OCI-LY7 (cell line): ENCODE measurements at regions not wholly inside any gene's neighbourhood (a gene's known extent, or its start where the extent isn't known, plus 50 kb on each side); places are given as distances from the start of the nearest gene placed in this dataset.

Experiments
- BruUV-seq: library from RNA; stranded (reverse); fragments of 400-500 nt; replicated peaks from 2 replicates; lab custom pipeline; 2021; lab: Mats Ljungman, UMichigan
- CTCF ChIA-PET: fragments of 300-600 bp; sonication (Branson Sonifier 250); formaldehyde crosslinking; loops from one replicate; lab custom pipeline; 2022; ENCODE audit warnings: antibody characterized with exemption; ENCODE audit not compliant: unreplicated experiment; lab: Charles Lee
- POLR2A ChIA-PET: fragments of 300-600 bp; sonication (Branson Sonifier 250); formaldehyde crosslinking; loops from one replicate; lab custom pipeline; 2022; ENCODE audit warnings: antibody characterized with exemption; lab: Charles Lee
- DNase-seq: peaks from one replicate; pipeline ENCODE4 v3.0.0-alpha.2; 2015; ENCODE audit warnings: low spot score
- H2AFZ ChIP-seq: fragments of 200-600 bp; sonication (generic), shearing (Covaris generic); 2 replicates; pipeline ENCODE4 v1.6.1; 2014; ENCODE audit warnings: mild to moderate bottlenecking, antibody characterized with exemption, low read length, moderate library complexity
- H3K27ac ChIP-seq: fragments of 200-600 bp; sonication (generic); 2 replicates; pipeline ENCODE4 v1.5.1; 2014; ENCODE audit warnings: mixed run types, low read depth, mild to moderate bottlenecking, moderate library complexity, low read length, inconsistent platforms; ENCODE audit not compliant: poor library complexity, severe bottlenecking
- H3K36me3 ChIP-seq: fragments of 200-600 bp; sonication (generic); 2 replicates; pipeline ENCODE4 v1.6.1; 2014; ENCODE audit warnings: mild to moderate bottlenecking, antibody characterized with exemption, low read length, moderate library complexity, mixed read lengths; ENCODE audit not compliant: insufficient read depth
- H3K4me1 ChIP-seq: fragments of 200-600 bp; sonication (generic); 2 replicates; pipeline ENCODE4 v1.5.1; 2014; ENCODE audit warnings: mild to moderate bottlenecking, low read length; ENCODE audit not compliant: insufficient read depth, poor library complexity, severe bottlenecking
- H3K4me2 ChIP-seq: fragments of 200-600 bp; sonication (generic); 2 replicates; pipeline ENCODE4 v1.6.1; 2014; ENCODE audit warnings: mild to moderate bottlenecking, low read length
- H3K4me3 ChIP-seq: fragments of 200-600 bp; sonication (generic); 2 replicates; pipeline ENCODE4 v1.5.1; 2014; ENCODE audit warnings: mild to moderate bottlenecking, low read depth, low read length; ENCODE audit not compliant: poor library complexity, severe bottlenecking
- H3K79me2 ChIP-seq: fragments of 200-600 bp; sonication (generic); 2 replicates; pipeline ENCODE4 v1.6.1; 2016; ENCODE audit warnings: low read depth, mild to moderate bottlenecking, low read length, moderate library complexity, mixed read lengths; ENCODE audit not compliant: insufficient read depth
- H3K9me2 ChIP-seq: fragments of 200-600 bp; sonication (generic); 2 replicates; pipeline ENCODE4 v1.6.1; 2016; ENCODE audit warnings: mild to moderate bottlenecking, low read length, mixed read lengths; ENCODE audit not compliant: insufficient read depth
- H3K9me3 ChIP-seq: fragments of 200-600 bp; sonication (generic); 2 replicates; pipeline ENCODE4 v1.6.1; 2014; ENCODE audit warnings: mild to moderate bottlenecking, mixed run types, low read length, mixed read lengths
- H4K20me1 ChIP-seq: fragments of 200-600 bp; sonication (generic); 2 replicates; pipeline ENCODE4 v1.6.1; 2014; ENCODE audit warnings: mild to moderate bottlenecking, antibody characterized with exemption, low read length, moderate library complexity, mixed read lengths; ENCODE audit not compliant: insufficient read depth
- CTCF ChIP-seq: fragments of 200-600 bp; sonication (generic); conservative IDR thresholded peaks from 2 replicates; pipeline ENCODE4 v1.5.1; 2014; ENCODE audit warnings: mild to moderate bottlenecking, antibody characterized with exemption, low read length, moderate library complexity, mixed read lengths
- EZH2phosphoT487 ChIP-seq: fragments of 200-600 bp; sonication (generic); IDR thresholded peaks from 2 replicates; pipeline ENCODE4 v1.6.1; 2018; ENCODE audit warnings: low read depth, borderline replicate concordance, mild to moderate bottlenecking, mixed run types, antibody characterized with exemption, low read length, moderate library complexity, mixed read lengths
- intact Hi-C: fragments of 100-400 bp; cut with micrococcal nuclease; formaldehyde crosslinking; loops from one replicate; pipeline ENCODE4 v1.10.0; 2022; ENCODE audit not compliant: unreplicated experiment

- H2AFZ ChIP-seq, result no peak overlapping the region
- no TSS peak for BruUV-seq
- TF ChIP-seq EZH2phosphoT487 (no peak), CTCF (no peak)
- H3K4me1 ChIP-seq, result no peaks in the 10 kb centered on the region
- H3K9me2 ChIP-seq, result no peaks in the 10 kb centered on the region
- DNase-seq, result no peak
- CTCF ChIA-PET, result no interaction called here
- H3K36me3 ChIP-seq, result no peaks in the 10 kb centered on the region
- H3K79me2 ChIP-seq, result no peaks in the 10 kb centered on the region
- H3K4me3 ChIP-seq, result no peak overlapping the region
- H3K4me2 ChIP-seq, result no peak overlapping the region
- POLR2A ChIA-PET, result no interaction called here
- no peaks in the 10 kb centered on the region for H3K9me3 ChIP-seq
- intact Hi-C loops, result no loop called here
- H3K27ac ChIP-seq, result no peak overlapping the region
- no peaks in the 10 kb centered on the region for H4K20me1 ChIP-seq
Measured at GRCh38 chr10:10914144-10914543, 103.5 kb upstream of the CELF2 start.

GRCh38 chr10:10915215-10915614, 102.5 kb upstream of the CELF2 start:
- Histone ChIP-seq H4K20me1 (no peaks in the 10 kb centered on the region), H3K4me3 (no peak overlapping the region), H3K9me2 (no peaks in the 10 kb centered on the region), H3K4me2 (no peak overlapping the region), H3K27ac (no peak overlapping the region), H3K9me3 (no peaks in the 10 kb centered on the region), H2AFZ (no peak overlapping the region), H3K79me2 (no peaks in the 10 kb centered on the region), H3K36me3 (no peaks in the 10 kb centered on the region), H3K4me1 (no peaks in the 10 kb centered on the region)
- no peak for DNase-seq
- no peak for TF ChIP-seq EZH2phosphoT487
- no peak for TF ChIP-seq CTCF
- intact Hi-C loops, result no loop called here
- POLR2A ChIA-PET, result interaction anchor here (0.8 kb wide), 1 partner anchor 14 kb away, joined by 8 read pairs; no protein-coding TSS in a partner anchor
- BruUV-seq, result no TSS peak
- CTCF ChIA-PET, result no interaction called here

DNA sequence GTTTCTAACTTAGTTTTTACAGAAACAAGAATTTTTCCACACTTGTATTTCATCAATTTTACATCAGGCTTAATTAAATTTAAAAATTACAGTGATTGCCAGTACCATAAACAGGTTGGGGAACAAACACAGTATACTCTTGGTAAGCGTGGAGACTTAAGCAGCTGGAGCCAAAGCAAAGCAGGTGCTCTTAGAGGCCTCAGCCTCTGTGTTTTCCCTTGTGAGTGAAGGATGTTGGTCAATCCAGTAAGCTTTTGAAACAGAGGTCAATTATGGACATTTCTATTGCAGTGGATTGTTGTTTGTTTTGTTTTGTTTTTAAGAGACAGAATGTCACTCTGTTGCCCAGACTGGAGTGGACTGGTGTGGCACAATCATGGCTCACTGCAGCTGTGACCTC, 100.6 kb upstream of the CELF2 start:
- intact Hi-C loops, result no loop called here
- Histone ChIP-seq H2AFZ (no peak overlapping the region), H3K4me1 (no peaks in the 10 kb centered on the region), H3K79me2 (no peaks in the 10 kb centered on the region), H3K4me2 (no peak overlapping the region), H3K4me3 (no peak overlapping the region), H3K9me3 (no peaks in the 10 kb centered on the region), H3K27ac (no peak overlapping the region), H4K20me1 (no peaks in the 10 kb centered on the region), H3K36me3 (no peaks in the 10 kb centered on the region), H3K9me2 (no peaks in the 10 kb centered on the region)
- no peak for DNase-seq
- ChIA-PET CTCF (no interaction called here), POLR2A (no interaction called here)
- no peak for TF ChIP-seq EZH2phosphoT487
- TF ChIP-seq CTCF, result no peak
- BruUV-seq, result no TSS peak
